ENCODE measurements at regions not wholly inside any gene's neighbourhood (a gene's known extent, or its start where the extent isn't known, plus 50 kb on each side); places are given as distances from the start of the nearest gene placed in this dataset.

DNA sequence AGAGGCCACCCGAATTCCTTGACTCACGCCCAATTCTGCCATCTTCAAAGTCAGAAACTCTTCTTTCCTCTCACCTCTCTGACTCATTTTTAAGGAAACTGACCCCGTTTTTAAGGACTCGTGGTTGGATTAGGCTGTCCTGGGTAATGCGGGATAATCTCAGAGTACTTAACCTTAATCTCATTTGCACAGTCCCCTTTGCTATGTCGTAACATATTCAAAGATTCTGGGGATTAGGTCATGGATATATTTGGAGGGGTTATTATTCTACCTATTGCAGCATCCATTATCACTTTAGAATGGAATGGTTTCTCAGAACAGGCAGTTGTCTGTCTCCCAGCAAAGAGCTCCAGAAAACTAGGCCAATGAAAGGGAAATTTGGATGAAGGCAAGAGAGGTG, 80.8 kb upstream of the IL12B start:
- TF ChIP-seq CTCF (IDR thresholded peaks at IDR 0.05) = no peak
- TF ChIP-seq ZFX (IDR thresholded peaks at IDR 0.05; ENCODE audit: borderline replicate concordance) = no peak
- H3K27ac ChIP-seq = no peak overlapping the region

- no peak for TF ChIP-seq CTCF (IDR thresholded peaks at IDR 0.05)
- TF ChIP-seq ZFX (IDR thresholded peaks at IDR 0.05; ENCODE audit: borderline replicate concordance) = no peak
- no peak overlapping the region for H3K27ac ChIP-seq
Measured at GRCh38 chr5:159412284-159413046, 82.2 kb upstream of the IL12B start.

DNA sequence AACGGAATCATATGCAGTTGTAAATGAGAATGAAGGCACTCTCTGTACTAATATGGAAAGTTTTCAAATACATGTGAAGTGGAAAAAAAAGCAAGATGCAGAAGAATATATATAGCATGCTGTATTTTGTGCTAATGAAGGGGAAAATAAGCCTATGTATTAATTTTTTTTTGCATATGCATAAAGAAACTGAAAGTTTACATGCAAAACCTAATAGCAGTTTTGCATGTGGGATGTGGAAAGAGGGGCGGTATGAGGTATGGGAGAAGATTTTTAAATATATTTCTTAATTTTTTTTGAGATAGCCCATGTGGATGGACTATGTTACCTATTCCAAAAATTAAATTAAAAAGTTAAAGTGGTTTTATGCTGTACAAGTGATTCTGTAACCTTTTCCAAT, 83.7 kb upstream of the IL12B start:
- TF ChIP-seq ZFX (IDR thresholded peaks at IDR 0.05; ENCODE audit: borderline replicate concordance) (no peak), CTCF (IDR thresholded peaks at IDR 0.05) (no peak)
- no peak overlapping the region for H3K27ac ChIP-seq

DNA sequence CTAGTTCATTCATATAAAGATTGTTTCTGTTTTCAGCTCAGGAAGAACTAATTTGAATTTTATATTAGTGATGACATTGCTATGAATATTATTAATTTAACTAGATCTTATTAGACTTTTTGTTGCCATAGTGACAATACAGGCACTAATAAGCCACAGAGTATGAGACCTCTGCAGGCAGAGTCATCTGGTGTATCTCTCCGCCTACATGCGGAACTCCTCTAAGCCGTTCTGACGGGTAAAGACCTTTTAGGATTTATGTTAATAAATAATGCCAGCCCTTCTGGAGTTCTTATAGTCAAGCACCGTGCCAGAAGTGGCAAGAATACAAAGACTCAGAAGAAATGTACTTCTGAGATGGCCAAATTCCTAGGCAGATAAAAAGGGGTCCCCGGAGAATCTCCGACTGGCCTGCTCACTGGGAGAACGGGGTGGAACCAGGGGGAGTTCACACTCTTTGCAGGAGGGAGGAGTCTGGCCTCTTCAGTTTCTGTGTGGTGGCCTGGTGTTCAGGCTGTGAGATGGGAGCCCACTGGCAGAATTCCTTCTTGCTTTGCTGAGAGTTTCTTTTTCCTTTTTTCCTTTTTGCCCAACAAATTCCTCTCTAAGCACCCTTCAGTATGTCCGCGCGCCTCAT, 85.1 kb upstream of the IL12B start:
- no peak overlapping the region for H3K27ac ChIP-seq

DNA sequence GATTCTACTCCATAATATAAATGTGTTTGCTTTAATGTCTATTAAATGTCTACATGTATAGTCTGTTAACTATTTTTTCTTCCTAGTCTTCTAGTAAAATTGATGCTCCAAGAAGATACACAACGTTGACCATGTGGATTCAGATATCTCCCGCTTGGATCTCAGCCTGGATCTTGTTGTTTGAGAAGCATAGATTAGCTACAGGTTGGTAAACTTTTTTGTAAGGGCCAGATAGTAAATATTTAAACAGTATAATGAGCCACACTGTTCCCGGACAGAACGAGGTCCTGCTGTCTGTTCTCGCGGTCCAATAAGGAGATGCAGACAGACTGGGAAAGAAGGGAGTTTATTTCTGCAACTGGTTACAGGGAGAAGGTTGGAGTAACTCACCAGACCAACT, 86.2 kb upstream of the IL12B start:
- H3K27ac ChIP-seq = no peak overlapping the region
- TF ChIP-seq ZFX (IDR thresholded peaks at IDR 0.05; ENCODE audit: borderline replicate concordance) (no peak), CTCF (IDR thresholded peaks at IDR 0.05) (no peak)

More for the DNA sequence above, 85.1 kb upstream of the IL12B start:
- TF ChIP-seq ZFX (IDR thresholded peaks at IDR 0.05; ENCODE audit: borderline replicate concordance) (no peak), CTCF (IDR thresholded peaks at IDR 0.05) (no peak)

DNA sequence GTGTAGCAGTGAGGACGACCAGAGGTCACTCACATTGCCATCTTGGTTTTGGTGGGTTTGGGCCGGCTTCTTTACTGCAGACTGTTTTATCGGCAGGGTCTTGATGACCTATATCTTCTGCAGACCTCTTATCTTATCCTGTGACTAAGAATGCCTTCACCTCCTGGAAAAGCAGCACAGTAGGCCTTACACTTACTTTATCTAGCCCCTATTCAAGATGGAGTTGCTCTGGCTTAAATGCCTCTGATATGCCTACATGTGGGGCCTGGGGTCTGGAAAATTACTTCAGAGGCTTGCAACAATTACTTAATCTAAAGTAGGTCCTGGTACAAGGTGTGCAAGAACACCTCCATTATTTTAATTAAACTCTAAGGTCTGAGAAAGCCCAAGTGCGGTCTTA, 86.9 kb upstream of the IL12B start:
- no peak overlapping the region for H3K27ac ChIP-seq
- TF ChIP-seq ZFX (IDR thresholded peaks at IDR 0.05; ENCODE audit: borderline replicate concordance) = no peak
- no peak for TF ChIP-seq CTCF (IDR thresholded peaks at IDR 0.05)

GRCh38 chr5:159419576-159419975, 89.3 kb upstream of the IL12B start:
- no peak overlapping the region for H3K27ac ChIP-seq
- no peak for TF ChIP-seq ZFX (IDR thresholded peaks at IDR 0.05; ENCODE audit: borderline replicate concordance)
- no peak for TF ChIP-seq CTCF (IDR thresholded peaks at IDR 0.05)
